ENCODE measurements at regions not wholly inside any gene's neighbourhood (a gene's known extent, or its start where the extent isn't known, plus 50 kb on each side); places are given as distances from the start of the nearest gene placed in this dataset.
"Not testable (repeated sequence)": the region's sequence is repeated elsewhere in the genome, so short reads cannot be mapped to it uniquely, and the experiment has no call there.

GRCh38 chr2:102871707-102872106 lies 109.9 kb downstream of the TMEM182 start:
- TF ChIP-seq CTCF (conservative IDR thresholded peaks at IDR 0.05; ENCODE audit: low read depth, low read length), result no peak
- DNase-seq (ENCODE audit: low read depth), result no peak
- no peak overlapping the region for H3K4me3 ChIP-seq (ENCODE audit: low read length)

- DNase-seq (ENCODE audit: low read depth), result no peak
- H3K4me3 ChIP-seq (ENCODE audit: low read length), result no peak overlapping the region
- TF ChIP-seq CTCF (conservative IDR thresholded peaks at IDR 0.05; ENCODE audit: low read depth, low read length), result peak; percentile 13
Measured at GRCh38 chr2:102872388-102872787, 110.6 kb downstream of the TMEM182 start.

- H3K4me3 ChIP-seq (ENCODE audit: low read length), result not testable (repeated sequence)
Measured at GRCh38 chr2:102879513-102879912, 117.7 kb downstream of the TMEM182 start.

GRCh38 chr2:102880731-102881130 lies 118.9 kb downstream of the TMEM182 start:
- no peak for TF ChIP-seq CTCF (conservative IDR thresholded peaks at IDR 0.05; ENCODE audit: low read depth, low read length)
- DNase-seq (ENCODE audit: low read depth), result no peak
- no peak overlapping the region for H3K4me3 ChIP-seq (ENCODE audit: low read length)

More at GRCh38 chr2:102879513-102879912, 117.7 kb downstream of the TMEM182 start:
- not testable (repeated sequence) for DNase-seq (ENCODE audit: low read depth)

- DNase-seq (ENCODE audit: low read depth), result no peak
- H3K4me3 ChIP-seq (ENCODE audit: low read length), result no peak overlapping the region
- TF ChIP-seq CTCF (conservative IDR thresholded peaks at IDR 0.05; ENCODE audit: low read depth, low read length), result no peak
Measured at GRCh38 chr2:102886216-102886893, 124.5 kb downstream of the TMEM182 start.

- no peak for DNase-seq (ENCODE audit: low read depth)
- no peak for TF ChIP-seq CTCF (conservative IDR thresholded peaks at IDR 0.05; ENCODE audit: low read depth, low read length)
- H3K4me3 ChIP-seq (ENCODE audit: low read length), result no peak overlapping the region
Measured at GRCh38 chr2:102888514-102888913, 126.7 kb downstream of the TMEM182 start.

GRCh38 chr2:102891296-102891695 lies 129.5 kb downstream of the TMEM182 start:
- no peak for DNase-seq (ENCODE audit: low read depth)
- TF ChIP-seq CTCF (conservative IDR thresholded peaks at IDR 0.05; ENCODE audit: low read depth, low read length), result no peak
- H3K4me3 ChIP-seq (ENCODE audit: low read length), result no peak overlapping the region

Measured in retinal pigment epithelial cell (primary cell).